ENCODE measurements at regions not wholly inside any gene's neighbourhood (a gene's known extent, or its start where the extent isn't known, plus 50 kb on each side); places are given as distances from the start of the nearest gene placed in this dataset.

DNA sequence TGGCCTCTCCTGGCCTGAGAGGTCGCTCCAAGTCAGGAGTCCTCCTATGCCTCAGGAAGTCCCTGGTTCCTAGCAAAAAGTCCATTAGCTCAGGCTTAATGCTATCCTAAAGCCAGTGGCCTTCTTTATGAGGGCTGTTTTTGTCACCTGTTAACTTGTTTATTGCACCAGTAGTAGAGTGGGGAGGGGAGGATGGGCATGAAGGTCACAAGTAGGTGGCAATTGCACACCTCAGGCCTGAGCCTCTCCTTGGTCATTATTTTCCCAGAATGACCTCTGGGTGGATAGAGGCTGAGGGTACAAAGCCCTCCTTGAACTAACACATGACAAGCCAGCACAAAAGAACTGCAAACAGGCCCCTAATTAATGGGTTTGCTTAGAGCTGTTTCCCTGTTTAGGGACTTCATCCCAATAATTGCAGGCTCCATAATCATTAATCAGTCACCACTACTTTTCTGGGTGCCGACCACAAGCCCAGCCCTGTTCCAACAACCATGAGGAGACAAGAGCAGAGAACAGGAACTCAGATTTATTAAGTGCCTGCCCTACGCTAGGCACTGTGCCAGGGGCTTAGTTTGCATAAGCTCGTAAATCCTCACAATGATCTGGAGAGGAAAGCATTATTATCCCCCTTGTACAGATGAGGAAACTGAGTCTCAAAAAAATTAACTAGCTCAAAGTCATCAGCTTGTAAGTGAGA is 123.0 kb upstream of the PKDCC start:
- no peak for DNase-seq

DNA sequence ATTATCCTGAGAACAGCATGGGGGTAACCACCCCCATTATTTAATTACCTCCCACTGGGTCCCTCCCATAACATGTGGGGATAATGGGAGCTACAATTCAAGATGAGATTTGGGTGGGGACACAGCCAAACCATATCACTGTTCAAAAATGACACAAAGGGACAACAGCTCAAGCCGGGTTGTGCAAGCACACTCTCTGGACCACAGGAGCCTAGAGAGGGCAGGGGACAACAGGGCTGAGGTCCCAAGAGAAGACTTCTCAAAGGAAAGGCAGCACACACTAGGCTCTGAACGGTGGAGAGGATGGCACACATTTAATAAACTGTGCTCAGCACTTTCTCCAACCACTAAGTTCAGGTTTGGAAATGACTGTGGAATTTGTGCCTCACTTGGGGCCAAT is 122.1 kb upstream of the PKDCC start:
- DNase-seq, result no peak

DNA sequence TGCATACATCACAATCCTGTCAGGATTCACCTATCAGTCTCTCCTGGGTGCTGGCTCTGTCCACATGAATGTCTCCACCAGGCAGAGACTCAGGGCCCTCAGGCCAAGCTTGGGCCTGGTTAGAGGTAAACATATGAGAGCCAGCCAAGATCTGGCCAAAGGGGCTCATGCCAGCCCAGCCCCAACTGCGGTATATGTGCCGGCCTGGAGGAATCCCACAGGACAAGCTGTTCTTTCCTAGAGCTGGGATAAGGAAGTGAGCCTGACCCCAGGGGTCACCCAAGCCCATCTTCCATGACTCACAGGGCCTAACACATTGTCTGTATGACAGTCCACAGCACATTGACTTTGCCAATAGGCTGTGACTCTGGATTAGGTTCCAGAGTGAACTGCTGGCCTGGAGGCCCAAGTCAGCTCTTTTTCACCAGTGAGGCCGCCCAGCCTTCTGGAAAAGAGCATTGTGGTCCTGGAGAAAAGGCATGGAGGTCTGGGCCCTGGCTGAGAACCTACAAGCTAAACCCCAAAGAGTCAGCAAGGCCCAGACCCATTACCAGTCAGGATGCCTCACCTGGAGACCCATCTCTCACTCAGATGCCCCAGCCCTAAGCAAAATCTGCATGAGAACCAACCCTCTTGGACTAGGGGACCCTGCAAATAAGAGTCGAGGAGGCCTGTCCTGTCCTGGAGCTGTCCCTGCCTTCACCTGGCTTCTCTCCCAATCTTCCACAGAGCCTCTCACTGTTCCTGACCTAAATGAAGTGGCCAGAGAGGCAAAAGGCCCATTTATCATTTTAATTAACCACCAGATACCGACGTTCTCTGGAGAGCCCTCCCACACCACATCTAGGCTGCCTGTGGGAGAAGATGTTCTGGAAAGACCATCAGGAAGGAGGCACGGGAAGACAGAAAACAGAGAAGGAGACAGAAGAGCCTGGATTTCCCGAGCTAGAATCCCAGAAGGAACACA is 120.9 kb upstream of the PKDCC start:
- no peak for DNase-seq

DNA sequence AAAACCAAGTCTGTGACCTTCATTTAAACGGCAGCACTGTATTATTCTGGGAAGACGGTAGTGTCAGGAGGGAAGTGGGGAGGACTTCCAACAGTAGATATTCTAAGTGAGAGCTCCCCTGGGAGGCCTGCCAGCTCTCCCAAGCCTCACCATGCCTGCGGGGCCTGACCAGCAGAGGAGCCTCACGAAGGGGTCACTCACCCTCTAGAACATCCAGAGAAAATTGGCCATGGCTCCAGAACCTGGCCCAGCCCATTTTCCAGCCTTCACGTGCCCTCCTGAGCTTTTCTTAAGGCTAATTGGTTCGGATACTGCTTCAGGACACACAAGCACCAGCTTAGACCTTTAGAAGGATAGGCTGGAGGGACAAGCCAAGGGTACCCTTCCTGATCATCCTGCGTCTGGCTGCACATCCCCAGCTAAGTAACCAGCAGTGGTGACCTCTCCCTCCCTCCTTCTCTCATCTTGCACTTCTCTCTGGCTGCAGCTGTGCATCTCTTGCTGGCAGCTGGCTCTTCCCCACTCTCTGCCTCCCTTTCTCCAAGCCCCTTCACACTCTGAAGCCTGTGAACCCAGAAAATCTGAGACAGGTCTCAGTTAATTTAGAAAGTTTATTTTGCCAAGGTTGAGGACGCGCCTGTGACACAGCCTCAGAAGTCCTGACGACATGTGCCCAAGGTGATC is 120.1 kb upstream of the PKDCC start:
- DNase-seq, result no peak

DNA sequence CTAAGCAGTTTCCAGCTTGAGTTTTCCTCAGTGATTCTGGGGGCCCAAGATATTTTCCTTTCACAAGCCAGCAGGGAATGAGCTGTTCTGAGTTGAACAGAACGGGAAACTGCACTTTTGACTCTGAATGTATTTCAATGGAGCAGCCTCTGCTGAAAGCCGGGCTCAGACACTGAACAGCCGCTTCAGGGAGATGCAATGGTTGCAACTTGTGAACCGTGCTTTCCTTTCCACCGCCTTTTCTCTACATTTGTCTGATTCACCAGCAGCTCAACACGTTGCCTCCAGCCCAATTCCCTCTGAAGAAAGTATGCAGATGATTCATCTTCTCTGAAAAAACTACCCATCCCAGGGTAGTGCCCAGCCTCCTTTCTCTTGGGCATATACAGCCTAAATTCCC is 119.3 kb upstream of the PKDCC start:
- DNase-seq, result no peak

DNA sequence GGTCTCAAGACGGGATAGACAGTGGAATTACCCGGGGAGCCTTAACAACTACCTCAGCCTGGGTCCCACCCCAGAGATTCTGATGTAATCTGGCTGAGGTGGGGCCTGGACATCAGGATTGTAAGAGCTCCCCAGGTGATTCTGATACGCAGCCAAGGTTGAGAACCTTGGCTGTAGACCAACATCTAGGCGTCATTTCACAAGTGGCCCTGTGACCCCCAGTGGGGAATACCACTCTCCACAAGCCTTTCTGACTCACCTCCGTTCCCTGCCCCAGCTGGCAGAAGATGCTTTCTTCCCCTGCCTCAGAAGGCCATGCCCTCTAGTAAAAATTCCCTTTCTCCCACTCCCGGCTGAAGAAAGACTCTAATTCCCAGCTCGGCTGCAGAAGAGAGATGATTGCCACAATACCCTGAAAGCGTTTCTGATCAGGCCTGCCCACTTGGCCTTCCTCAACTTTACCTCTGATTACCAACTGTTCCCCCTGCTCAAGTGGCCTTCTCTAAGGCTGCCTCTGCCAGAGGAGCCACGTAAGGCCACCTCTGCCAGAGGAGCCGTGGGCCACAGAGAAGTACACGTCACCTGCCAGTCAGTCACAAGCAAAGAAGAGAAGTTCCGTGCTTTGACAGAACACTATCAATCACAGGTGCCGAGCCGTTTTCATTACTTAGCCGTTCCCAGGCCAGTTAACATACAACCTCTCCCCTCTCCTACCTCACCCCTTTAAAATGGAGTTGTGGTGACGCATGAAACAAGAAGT is 116.8 kb upstream of the PKDCC start:
- no peak for DNase-seq

DNA sequence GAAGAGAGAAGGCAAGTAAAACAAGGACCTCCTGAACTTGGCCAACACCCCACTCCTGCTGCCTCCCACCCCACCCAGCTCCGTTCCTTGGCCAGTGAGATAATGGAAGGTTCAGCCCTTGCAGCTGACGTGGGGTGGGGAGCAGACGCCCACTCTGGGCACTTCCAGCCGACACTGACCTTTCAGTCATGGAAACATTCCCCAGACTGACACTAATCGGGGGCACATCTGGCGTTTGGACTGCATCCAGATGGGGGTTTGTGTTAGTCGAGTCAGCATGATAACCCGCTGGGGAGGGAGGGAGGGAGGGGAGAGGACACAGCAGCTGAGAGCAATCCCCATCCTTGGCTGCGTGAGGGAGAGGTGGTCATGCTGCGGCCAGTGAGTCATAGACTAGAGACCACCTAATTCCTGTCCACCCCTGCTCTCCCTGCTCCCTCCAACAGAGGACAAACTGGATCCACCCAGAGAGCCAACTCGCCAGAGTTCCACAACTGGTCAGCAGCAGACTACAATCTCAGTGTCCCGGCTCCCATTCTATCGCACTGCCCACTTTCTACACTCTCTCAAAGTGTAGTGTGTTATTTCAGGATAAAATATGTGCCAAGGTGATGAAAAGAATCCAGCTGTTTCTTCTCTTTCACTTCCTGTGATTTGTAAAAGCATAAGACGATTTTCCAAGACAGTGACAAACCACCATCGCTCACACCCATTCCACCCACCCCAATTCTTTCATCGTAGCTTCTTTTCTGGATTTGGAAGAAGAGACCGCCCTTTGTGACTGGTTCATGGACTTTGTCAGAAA is 115.4 kb upstream of the PKDCC start:
- peak; percentile 95 for DNase-seq

DNA sequence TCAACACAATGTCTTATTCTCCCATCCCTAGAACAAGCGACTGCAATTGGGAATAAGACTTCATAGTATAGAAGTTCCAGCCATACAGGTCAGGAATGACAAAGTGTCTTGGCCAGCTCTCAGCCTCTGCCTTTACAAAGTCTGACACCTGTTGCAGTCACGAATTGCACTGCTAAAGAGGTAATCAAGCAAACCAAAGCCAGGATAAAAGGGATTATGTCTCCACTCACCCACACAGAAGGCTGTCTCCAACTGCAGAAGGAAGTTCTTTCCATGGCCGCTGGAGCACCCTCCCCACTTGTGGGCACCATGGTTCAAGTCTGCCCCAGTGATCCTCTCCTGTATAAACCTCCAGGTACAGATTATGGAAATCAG is 114.8 kb upstream of the PKDCC start:
- DNase-seq, result no peak

DNA sequence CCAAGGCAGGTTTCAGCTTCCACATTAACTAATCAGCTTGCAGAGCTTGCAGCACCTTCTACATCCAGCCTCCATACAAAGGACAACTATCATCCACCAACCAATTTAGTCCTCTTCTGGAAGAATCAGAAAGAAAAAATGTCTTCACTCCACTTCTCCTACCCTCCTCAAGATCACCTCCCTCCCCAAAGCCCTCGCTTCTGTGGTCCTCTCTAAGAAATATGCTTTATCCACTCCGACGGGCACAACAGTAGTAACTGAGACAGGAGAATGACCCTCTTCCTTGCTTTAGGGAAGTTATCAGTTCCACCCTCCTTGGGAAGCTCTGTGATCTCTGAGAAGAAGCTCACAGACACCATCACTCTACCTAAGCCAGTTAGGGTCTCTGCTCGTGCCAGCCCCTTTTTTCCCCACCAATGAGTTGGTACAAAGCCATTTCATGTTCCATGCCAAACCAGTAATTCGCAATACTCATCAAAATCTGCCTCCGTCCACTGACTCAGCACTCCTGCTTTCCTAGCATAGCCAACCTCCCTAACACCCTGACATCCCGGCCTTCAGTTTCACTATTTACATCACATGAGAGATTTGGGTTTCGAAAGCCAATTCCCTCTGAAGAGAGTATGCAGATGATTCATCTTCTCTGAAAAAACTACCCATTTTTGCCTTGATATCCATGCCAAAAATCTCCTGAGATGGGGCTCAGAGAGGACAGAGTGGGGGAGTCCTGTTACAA is 114.1 kb upstream of the PKDCC start:
- DNase-seq, result no peak

DNA sequence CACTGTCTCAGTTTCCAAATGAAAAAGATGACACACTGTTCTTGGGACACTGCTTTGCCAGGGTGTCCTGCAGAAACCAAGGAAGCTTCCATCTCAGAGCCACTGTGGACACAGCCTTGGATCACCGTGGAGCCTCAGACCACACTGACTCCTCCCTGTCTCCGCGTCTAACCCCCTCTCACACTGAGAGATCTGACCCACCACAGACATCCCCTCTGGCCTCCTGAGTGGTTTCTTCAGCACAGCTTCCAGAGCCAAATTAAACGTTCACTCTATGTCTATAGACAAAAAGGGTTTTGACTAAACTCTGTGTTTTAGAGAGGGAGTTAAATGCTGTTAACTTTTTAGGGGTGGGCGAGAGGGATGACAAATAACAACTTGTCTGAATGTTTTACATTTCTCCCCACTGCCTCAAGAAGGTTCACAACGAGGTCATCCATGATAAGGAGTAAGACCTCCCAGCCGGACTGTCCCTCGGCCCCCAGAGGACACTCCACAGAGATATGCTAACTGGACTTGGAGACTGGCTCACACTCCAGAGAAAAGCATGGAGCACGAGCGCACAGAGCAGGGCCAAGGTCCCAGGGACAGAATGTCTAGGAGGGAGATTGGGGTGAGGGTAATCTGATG is 113.4 kb upstream of the PKDCC start:
- DNase-seq, result peak; percentile 69

DNA sequence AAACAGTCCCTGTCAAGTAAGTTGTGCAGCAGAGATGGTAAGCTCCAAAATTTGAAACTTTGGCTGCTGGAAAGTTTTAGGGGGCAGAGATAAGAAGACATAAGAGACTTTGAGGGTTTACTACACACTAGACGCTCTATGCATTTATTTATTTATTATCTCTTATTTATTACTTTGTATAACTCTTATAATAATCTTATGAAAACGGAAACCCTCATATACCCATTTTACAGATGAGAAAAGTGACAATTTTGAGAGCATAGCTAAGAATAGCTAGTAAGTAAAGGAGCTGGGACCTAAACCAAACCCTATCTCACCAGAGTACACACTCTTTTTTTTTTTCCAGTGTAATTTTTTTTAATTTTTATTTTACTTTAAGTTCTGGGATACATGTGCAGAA is 112.8 kb upstream of the PKDCC start:
- no peak for DNase-seq

DNA sequence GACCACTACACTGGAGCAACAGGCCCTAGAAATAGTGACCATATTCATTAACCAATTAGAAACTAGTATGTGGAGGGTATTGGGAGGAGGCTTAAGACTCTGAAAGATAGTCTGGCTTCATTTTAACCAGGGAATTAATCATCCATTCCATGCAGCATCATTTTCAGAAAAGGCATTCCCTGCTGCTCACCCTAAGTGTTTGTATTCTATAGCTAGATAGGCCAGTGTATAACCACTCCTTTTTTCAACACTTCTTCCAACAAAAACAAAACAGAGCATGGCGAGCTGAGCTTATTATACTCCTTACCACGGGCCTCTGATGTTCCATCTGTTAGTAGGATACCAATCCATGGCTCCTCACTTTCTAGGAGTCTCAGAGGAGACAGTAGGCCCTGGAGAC is 112.0 kb upstream of the PKDCC start:
- DNase-seq, result no peak

DNA sequence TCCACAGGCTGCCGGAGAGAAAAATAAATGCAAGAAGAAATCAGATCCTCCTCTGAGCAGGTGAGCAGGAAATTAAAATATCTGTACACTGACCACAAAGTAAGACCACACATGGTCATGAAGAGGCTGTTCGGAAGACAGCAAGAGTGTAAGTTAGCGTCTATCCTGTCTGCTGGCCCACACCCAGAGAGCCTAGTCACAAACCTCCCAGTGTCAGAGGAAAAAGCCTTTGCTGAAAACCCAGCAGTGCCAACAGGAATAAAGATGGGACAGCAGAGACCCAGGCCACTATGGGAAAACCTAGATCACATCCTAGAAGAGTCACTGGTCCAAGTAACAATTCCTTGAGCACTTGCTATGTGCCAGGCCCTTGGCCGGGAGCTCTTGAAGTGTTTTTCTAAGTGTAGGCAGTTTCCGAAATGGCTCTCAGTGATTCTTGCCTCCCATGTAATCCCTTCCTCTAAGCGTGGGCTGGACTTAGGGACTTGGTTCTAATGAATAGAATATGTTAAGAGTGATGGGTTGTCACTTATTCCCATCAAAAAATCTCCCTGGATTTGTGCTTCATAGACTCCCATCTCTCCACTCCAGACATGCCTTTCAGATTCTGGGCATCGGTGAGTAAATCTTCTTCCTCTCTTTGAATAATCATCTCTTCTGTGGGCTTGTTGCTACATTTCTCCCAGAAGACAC is 110.9 kb upstream of the PKDCC start:
- no peak for DNase-seq

DNA sequence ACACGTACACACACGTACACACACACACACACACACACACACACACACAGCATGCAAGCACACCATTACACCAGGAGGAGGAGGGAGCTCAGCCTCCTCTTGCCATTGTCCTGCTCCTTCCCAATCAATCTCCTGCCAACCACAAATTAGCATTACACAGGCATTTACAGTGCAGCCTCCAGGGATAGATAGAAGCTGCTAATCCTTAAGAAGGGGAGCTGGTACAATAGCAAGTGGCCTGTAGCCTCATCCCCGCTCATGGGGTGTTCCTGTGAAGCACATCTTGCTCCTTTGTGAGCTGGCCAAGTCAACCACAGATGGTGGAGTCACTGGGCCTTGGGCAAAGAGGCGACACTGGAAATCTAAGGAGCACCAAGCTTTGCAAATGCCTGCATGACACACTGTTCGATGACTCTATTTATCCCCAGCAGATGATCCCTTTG is 110.3 kb upstream of the PKDCC start:
- DNase-seq, result no peak

DNA sequence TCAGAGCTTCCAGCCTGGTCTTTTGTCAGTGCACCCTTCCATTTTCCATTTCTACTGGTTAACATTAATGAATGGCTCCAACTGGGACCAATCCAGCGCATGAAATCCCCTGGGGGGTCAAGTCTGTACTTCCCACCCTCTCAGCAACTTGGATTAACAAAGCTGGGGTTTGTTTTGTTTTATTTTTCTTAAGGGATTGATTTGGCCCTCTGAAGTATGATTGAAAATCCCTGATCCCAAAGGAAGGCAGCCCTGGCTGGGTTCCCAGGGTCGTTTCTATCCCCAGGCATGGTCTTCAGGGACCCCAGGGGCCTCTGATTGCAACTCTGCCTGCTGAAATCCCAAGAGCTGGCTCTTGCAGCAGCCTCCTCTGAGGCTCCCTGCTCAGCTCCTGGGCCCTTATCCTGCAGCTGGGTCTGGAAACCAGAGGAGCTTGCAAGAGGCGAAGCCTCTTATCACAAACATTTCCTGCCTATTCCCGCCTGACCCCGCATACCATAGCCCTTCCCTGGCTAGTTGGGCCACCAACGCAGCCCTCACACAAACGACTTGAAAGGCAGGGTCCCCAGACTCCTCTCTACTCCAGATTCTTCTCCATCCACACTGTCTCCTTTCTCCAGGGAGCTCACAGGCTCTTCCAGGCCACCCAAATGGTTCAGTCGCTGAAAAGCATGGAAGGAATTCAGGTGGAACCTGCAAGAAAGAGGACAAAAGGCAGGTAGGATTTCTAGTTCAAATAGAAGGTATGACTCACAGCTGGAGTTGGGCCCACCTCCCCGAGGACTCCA is 109.7 kb upstream of the PKDCC start:
- no peak for DNase-seq

DNA sequence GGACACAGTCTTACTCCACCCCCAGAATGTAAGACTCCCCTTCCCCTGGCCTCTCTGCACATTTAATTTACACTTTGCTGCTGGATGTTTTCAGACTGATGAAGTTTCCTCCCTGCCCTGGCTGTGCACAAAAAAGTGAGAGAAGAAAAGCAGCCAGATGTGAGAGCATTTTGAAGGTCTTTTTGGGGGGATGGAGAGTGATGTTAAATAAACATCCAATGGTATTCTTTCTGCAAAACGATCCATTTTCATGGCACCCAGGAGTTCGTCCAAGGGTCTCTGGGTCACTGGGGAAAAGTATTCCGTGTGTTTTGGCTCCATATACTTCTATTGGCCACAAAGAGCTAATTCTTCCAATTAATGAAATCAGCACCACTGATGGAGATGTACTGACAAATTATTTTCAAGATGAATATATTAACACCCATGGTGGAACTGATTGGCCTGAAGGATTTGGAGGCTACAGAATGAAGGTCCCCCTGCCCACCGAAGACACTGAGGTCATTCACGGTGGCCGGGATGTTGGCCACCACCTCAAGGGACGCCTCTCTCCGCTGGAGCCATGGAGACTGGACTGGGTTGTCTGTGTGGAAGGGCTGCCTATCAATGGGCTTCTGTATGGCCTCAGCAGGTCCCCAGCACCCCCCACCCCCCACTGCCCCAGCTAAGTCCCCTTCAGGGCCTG is 107.6 kb upstream of the PKDCC start:
- peak; percentile 68 for DNase-seq

DNA sequence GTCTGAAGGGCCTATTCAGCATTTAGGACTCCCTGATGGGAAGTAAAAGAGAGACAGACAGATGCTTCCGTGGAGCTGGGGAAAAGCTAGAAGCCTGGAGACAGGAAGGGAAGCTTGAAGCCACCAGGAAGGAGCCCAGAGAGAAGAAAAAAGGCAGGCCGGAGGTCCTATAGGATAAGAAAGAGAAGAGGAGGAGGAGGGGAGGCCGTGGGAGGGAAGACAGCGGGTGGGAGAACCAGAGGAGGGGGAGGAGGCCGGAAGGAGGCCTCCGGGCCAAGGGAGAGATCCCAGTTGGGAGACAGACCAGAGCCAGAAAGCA is 107.1 kb upstream of the PKDCC start:
- DNase-seq, result peak; percentile 68

DNA sequence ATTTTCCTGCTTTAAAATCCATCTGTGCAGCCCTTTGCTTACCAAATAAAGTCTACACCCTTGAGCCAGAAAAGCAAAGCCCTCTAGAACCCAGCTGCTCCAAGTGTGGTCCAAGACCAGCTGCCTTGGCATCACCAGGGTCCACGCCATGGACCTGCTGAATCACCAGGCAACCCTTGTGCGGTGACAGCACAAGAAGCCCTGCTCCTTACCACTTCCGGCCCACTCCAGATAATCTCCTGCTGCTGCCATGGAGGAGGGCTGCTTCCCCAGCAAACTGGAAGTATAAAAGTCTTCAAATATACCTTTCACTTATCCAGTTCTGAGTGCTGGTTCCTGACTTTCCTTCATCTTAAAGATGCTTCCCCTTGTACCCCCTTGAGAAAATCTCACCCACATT is 106.0 kb upstream of the PKDCC start:
- DNase-seq, result no peak

DNA sequence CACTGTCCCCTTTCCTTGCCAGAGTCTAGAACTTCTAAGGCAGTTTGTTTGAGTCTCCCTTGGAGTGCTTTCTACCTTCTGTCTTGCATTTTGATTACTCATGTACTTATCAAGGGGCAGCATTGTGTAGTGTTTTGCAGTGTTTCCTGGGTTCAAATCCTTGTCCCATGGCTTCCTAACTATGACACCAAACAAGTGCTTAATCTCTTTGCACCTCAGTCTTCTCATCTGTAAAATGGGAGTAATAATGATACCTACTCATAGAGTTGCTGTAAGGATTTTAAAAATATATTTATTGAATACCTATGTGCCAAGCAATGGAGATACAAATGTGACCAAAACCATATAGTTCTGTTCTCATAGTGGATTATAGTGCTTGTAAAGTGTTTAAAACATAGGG is 105.5 kb upstream of the PKDCC start:
- DNase-seq, result no peak

Data from left hindlimb (tissue), 1 donor.